WTC11 (cell line): ENCODE measurements at regions not wholly inside any gene's neighbourhood (a gene's known extent, or its start where the extent isn't known, plus 50 kb on each side); places are given as distances from the start of the nearest gene placed in this dataset.

Experiments used
- ATAC-seq: fragments of 200-7000 bp; cut with Tn5 transposase; 2 replicates; pipeline ENCODE4 v1.10.0; 2021; ENCODE audit warnings: mild to moderate bottlenecking, moderate library complexity
- CTCF ChIA-PET: fragments of 300-600 bp; sonication (Branson Sonifier 250); formaldehyde crosslinking; loops from one replicate; lab custom pipeline; 2021; ENCODE audit warnings: antibody characterized with exemption; lab: Charles Lee
- POLR2A ChIA-PET: fragments of 350-600 bp; sonication (Branson Sonifier 250); formaldehyde crosslinking; loops from one replicate; lab custom pipeline; 2021; ENCODE audit warnings: antibody characterized with exemption; lab: Charles Lee
- DNase-seq: peaks from one replicate; pipeline ENCODE4 v3.0.0; 2021; ENCODE audit warnings: low spot score
- H3K27ac Mint-ChIP-seq: 2 replicates; pipeline ENCODE4 v1.8.0; 2021; ENCODE audit warnings: mixed read lengths
- H3K27me3 Mint-ChIP-seq: 2 replicates; pipeline ENCODE4 v1.8.0; 2021; ENCODE audit warnings: low read depth, mild to moderate bottlenecking, moderate library complexity, mixed read lengths
- H3K36me3 Mint-ChIP-seq: 2 replicates; pipeline ENCODE4 v1.8.0; 2021; ENCODE audit warnings: mixed read lengths
- H3K4me1 Mint-ChIP-seq: 2 replicates; pipeline ENCODE4 v1.8.0; 2022; ENCODE audit warnings: mixed read lengths
- H3K4me3 Mint-ChIP-seq: 2 replicates; pipeline ENCODE4 v1.8.0; 2021; ENCODE audit warnings: mild to moderate bottlenecking, moderate library complexity, mixed read lengths
- H3K9me3 Mint-ChIP-seq: 2 replicates; pipeline ENCODE4 v1.8.0; 2021; ENCODE audit warnings: mixed read lengths
- ATF6 ChIP-seq: sonication (generic); formaldehyde crosslinking; IDR thresholded peaks from 2 replicates; pipeline ENCODE4 v1.8.1; 2023; ENCODE audit warnings: mild to moderate bottlenecking, missing genetic modification reagents
- FOXJ3 ChIP-seq: sonication (generic); formaldehyde crosslinking; IDR thresholded peaks from 2 replicates; pipeline ENCODE4 v1.9.0; 2021; ENCODE audit warnings: missing genetic modification reagents, mild to moderate bottlenecking, borderline replicate concordance
- GRHL2 ChIP-seq: fragments of 250-450 bp; sonication (Bioruptor Pico); IDR thresholded peaks from 2 replicates; pipeline ENCODE4 v1.8.0; 2022; ENCODE audit warnings: mild to moderate bottlenecking, moderate library complexity; ENCODE audit not compliant: insufficient replicate concordance, severe bottlenecking
- GTF2I ChIP-seq: fragments of 250-450 bp; sonication (Bioruptor Pico); conservative IDR thresholded peaks from 2 replicates; pipeline ENCODE4 v1.4.0; 2021; ENCODE audit warnings: mild to moderate bottlenecking
- IRF2 ChIP-seq: sonication (generic); formaldehyde crosslinking; IDR thresholded peaks from 2 replicates; pipeline ENCODE4 v1.8.0; 2022; ENCODE audit warnings: low read depth, missing genetic modification reagents, borderline replicate concordance
- JAZF1 ChIP-seq: fragments of 250-450 bp; sonication (Bioruptor Pico); IDR thresholded peaks from 2 replicates; pipeline ENCODE4 v1.9.0; 2021; ENCODE audit warnings: moderate library complexity, mild to moderate bottlenecking, inconsistent platforms
- KAT7 ChIP-seq: sonication (generic); formaldehyde crosslinking; IDR thresholded peaks from 2 replicates; pipeline ENCODE4 v1.8.1; 2023; ENCODE audit warnings: missing genetic modification reagents, mild to moderate bottlenecking, borderline replicate concordance
- MAX ChIP-seq: sonication (generic); formaldehyde crosslinking; IDR thresholded peaks from 2 replicates; pipeline ENCODE4 v1.8.0; 2022; ENCODE audit warnings: mild to moderate bottlenecking, missing genetic modification reagents
- MYBL2 ChIP-seq: sonication (generic); formaldehyde crosslinking; IDR thresholded peaks from 2 replicates; pipeline ENCODE4 v1.8.1; 2023; ENCODE audit warnings: mild to moderate bottlenecking, moderate library complexity, missing genetic modification reagents
- NFYB ChIP-seq: sonication (generic); formaldehyde crosslinking; conservative IDR thresholded peaks from 2 replicates; pipeline ENCODE4 v1.8.0; 2022; ENCODE audit warnings: low read depth, missing genetic modification reagents
- NR2C2 ChIP-seq: sonication (generic); formaldehyde crosslinking; IDR thresholded peaks from 2 replicates; pipeline ENCODE4 v1.8.0; 2022; ENCODE audit warnings: mild to moderate bottlenecking, missing genetic modification reagents
- NR3C1 ChIP-seq: sonication (generic); formaldehyde crosslinking; conservative IDR thresholded peaks from 2 replicates; pipeline ENCODE4 v1.8.1; 2023; ENCODE audit warnings: low read depth, mild to moderate bottlenecking, missing genetic modification reagents
- SOX15 ChIP-seq: fragments of 250-450 bp; sonication (Bioruptor Pico); IDR thresholded peaks from 2 replicates; pipeline ENCODE4 v1.9.0; 2021; ENCODE audit warnings: mild to moderate bottlenecking
- TEAD4 ChIP-seq: sonication (generic); formaldehyde crosslinking; IDR thresholded peaks from 2 replicates; pipeline ENCODE4 v1.8.0; 2022; ENCODE audit warnings: mild to moderate bottlenecking, missing genetic modification reagents
- TP53 ChIP-seq: sonication (generic); formaldehyde crosslinking; IDR thresholded peaks from 2 replicates; pipeline ENCODE4 v1.8.1; 2023; ENCODE audit warnings: mild to moderate bottlenecking, missing genetic modification reagents
- USF1 ChIP-seq: sonication (generic); formaldehyde crosslinking; IDR thresholded peaks from 2 replicates; pipeline ENCODE4 v1.8.0; 2022; ENCODE audit warnings: mild to moderate bottlenecking, missing genetic modification reagents
- ZBTB21 ChIP-seq: sonication (generic); formaldehyde crosslinking; IDR thresholded peaks from 2 replicates; pipeline ENCODE4 v1.8.1; 2023; ENCODE audit warnings: mild to moderate bottlenecking, missing genetic modification reagents, borderline replicate concordance
- ZNF121 ChIP-seq: sonication (generic); formaldehyde crosslinking; IDR thresholded peaks from 2 replicates; pipeline ENCODE4 v1.8.0; 2023; ENCODE audit warnings: missing genetic modification reagents
- ZNF219 ChIP-seq: sonication (generic); formaldehyde crosslinking; IDR thresholded peaks from 2 replicates; pipeline ENCODE4 v1.8.0; 2023; ENCODE audit warnings: missing genetic modification reagents, mild to moderate bottlenecking, borderline replicate concordance
- ZNF232 ChIP-seq: sonication (generic); formaldehyde crosslinking; IDR thresholded peaks from 2 replicates; pipeline ENCODE4 v1.8.0; 2022; ENCODE audit warnings: mild to moderate bottlenecking, missing genetic modification reagents
- ZNF281 ChIP-seq: sonication (generic); formaldehyde crosslinking; IDR thresholded peaks from 2 replicates; pipeline ENCODE4 v1.8.0; 2023; ENCODE audit warnings: mild to moderate bottlenecking, missing genetic modification reagents
- ZNF317 ChIP-seq: sonication (generic); formaldehyde crosslinking; IDR thresholded peaks from 2 replicates; pipeline ENCODE4 v1.8.1; 2023; ENCODE audit warnings: low read depth, mild to moderate bottlenecking, moderate library complexity, missing genetic modification reagents, borderline replicate concordance
- ZNF416 ChIP-seq: fragments of 250-450 bp; sonication (Bioruptor Pico); IDR thresholded peaks from 2 replicates; pipeline ENCODE4 v1.9.0; 2021; ENCODE audit warnings: mild to moderate bottlenecking, inconsistent platforms
- ZNF512 ChIP-seq: sonication (generic); formaldehyde crosslinking; IDR thresholded peaks from 2 replicates; pipeline ENCODE4 v1.8.1; 2022; ENCODE audit warnings: missing genetic modification reagents, borderline replicate concordance
- ZNF671 ChIP-seq: fragments of 250-450 bp; sonication (Bioruptor Pico); IDR thresholded peaks from 2 replicates; pipeline ENCODE4 v1.8.0; 2021; ENCODE audit warnings: mild to moderate bottlenecking

GRCh38 chr3:104673981-104674380 is 692.7 kb upstream of the ALCAM start:
- ChIA-PET POLR2A (no interaction called here), CTCF (no interaction called here)
- peaks cover 30% of the 10 kb centered on the region for H3K9me3 Mint-ChIP-seq
- TF ChIP-seq GRHL2 (CRISPR knock-in tag) (no peak), TP53 (CRISPR knock-in tag) (no peak), JAZF1 (no peak), GTF2I (CRISPR knock-in tag) (no peak), NR3C1 (CRISPR knock-in tag) (no peak), ZNF281 (CRISPR knock-in tag) (no peak), IRF2 (CRISPR knock-in tag) (no peak), ZNF121 (CRISPR knock-in tag) (no peak), ZNF512 (CRISPR knock-in tag) (no peak), NFYB (no peak)
- H3K27ac Mint-ChIP-seq, result no peak overlapping the region
- no peak for ATAC-seq
- no peak for DNase-seq
- peaks cover 10% of the 10 kb centered on the region for H3K36me3 Mint-ChIP-seq
- H3K27me3 Mint-ChIP-seq, result no peaks in the 10 kb centered on the region
- no peak overlapping the region for H3K4me3 Mint-ChIP-seq
- H3K4me1 Mint-ChIP-seq, result 0 out of 2 replicates have a peak, but pooled peaks cover 3% of the 10 kb centered on the region

- ATAC-seq (no peak), DNase-seq (no peak)
- Mint-ChIP-seq H3K4me1 (no peaks in the 10 kb centered on the region), H3K27me3 (no peaks in the 10 kb centered on the region), H3K36me3 (peaks cover 10% of the 10 kb centered on the region), H3K4me3 (no peak overlapping the region), H3K9me3 (peaks cover 36% of the 10 kb centered on the region), H3K27ac (no peak overlapping the region)
- TF ChIP-seq IRF2 (CRISPR knock-in tag) (no peak), SOX15 (CRISPR knock-in tag) (no peak), ZNF317 (no peak), ZNF219 (CRISPR knock-in tag) (no peak)
- CTCF ChIA-PET, result no interaction called here
- POLR2A ChIA-PET, result no interaction called here
Observed at GRCh38 chr3:104676241-104676640, 690.5 kb upstream of the ALCAM start.

- ATAC-seq, result no peak
- no peak for DNase-seq
- H3K27me3 Mint-ChIP-seq, result no peaks in the 10 kb centered on the region
- peaks cover 36% of the 10 kb centered on the region for H3K9me3 Mint-ChIP-seq
- peaks cover 10% of the 10 kb centered on the region for H3K36me3 Mint-ChIP-seq
- ChIA-PET CTCF (no interaction called here), POLR2A (no interaction called here)
- H3K27ac Mint-ChIP-seq, result no peak overlapping the region
- TF ChIP-seq MAX (CRISPR knock-in tag) (no peak), ATF6 (CRISPR knock-in tag) (no peak), ZNF232 (no peak), KAT7 (CRISPR knock-in tag) (no peak), USF1 (CRISPR knock-in tag) (no peak), NR2C2 (CRISPR knock-in tag) (no peak), ZNF416 (CRISPR knock-in tag) (no peak), ZNF512 (CRISPR knock-in tag) (no peak), MYBL2 (CRISPR knock-in tag) (no peak), ZNF671 (CRISPR knock-in tag) (no peak), TEAD4 (no peak), ZBTB21 (no peak), FOXJ3 (no peak)
- H3K4me1 Mint-ChIP-seq, result no peaks in the 10 kb centered on the region
- no peak overlapping the region for H3K4me3 Mint-ChIP-seq
Observed at GRCh38 chr3:104677932-104678331, 688.8 kb upstream of the ALCAM start.
